ENCODE measurements at regions not wholly inside any gene's neighbourhood (a gene's known extent, or its start where the extent isn't known, plus 50 kb on each side); places are given as distances from the start of the nearest gene placed in this dataset.

GRCh38 chr9:104448036-104448435, 56.0 kb upstream of the OR13F1 start:
- POLR2A ChIA-PET, result no interaction called here
- TF ChIP-seq ZNF384 (IDR thresholded peaks at IDR 0.05), result no peak
- no peak for TF ChIP-seq FOXA1 (IDR thresholded peaks at IDR 0.05)
- no peak for TF ChIP-seq ARNT (IDR thresholded peaks at IDR 0.05)
- no peak for TF ChIP-seq SP1 (IDR thresholded peaks at IDR 0.05)
- TF ChIP-seq FOXK2 (IDR thresholded peaks at IDR 0.05), result no peak
- no peak for TF ChIP-seq CTBP1 (IDR thresholded peaks at IDR 0.05; ENCODE audit: borderline replicate concordance)
- TF ChIP-seq FOXM1 (IDR thresholded peaks at IDR 0.05; ENCODE audit: borderline replicate concordance), result no peak
- TF ChIP-seq ELF4 (IDR thresholded peaks at IDR 0.05), result no peak
- no peak for TF ChIP-seq L3MBTL2 (conservative IDR thresholded peaks at IDR 0.05)
- TF ChIP-seq NFRKB (IDR thresholded peaks at IDR 0.05), result no peak
- CTCF ChIA-PET, result no interaction called here
- DNase-seq (ENCODE audit: extremely low spot score), result no peak
